Stimulated activated CD4-positive, alpha-beta T cell treated with anti-CD3 and anti-CD28 coated beads, Interleukin-1b, Interleukin-23, amount 100 ng/mL, for 4 hours (primary cell): ENCODE measurements at regions not wholly inside any gene's neighbourhood (a gene's known extent, or its start where the extent isn't known, plus 50 kb on each side); places are given as distances from the start of the nearest gene placed in this dataset.

ENCODE experiments used
- DNase-seq, 2 donors: peaks; one replicate each; pipeline ENCODE4 v3.0.0-alpha.2; 2020; ENCODE audit warnings: low read depth in 2 of 2

- DNase-seq = no peak
Observed at GRCh38 chr4:56286763-56287162, 100.5 kb downstream of the AASDH start.

- no peak for DNase-seq
Observed at GRCh38 chr4:56283375-56283774, 103.9 kb downstream of the AASDH start.

GRCh38 chr4:56282004-56282403, 105.3 kb downstream of the AASDH start:
- no peak for DNase-seq

- DNase-seq = no peak
Observed at GRCh38 chr4:56276547-56276946, 110.7 kb downstream of the AASDH start.

GRCh38 chr4:56273391-56273790, 113.9 kb downstream of the AASDH start:
- DNase-seq = no peak

- no peak for DNase-seq
Observed at GRCh38 chr4:56272927-56273326, 114.4 kb downstream of the AASDH start.

- DNase-seq = no peak
Observed at GRCh38 chr4:56272003-56272402, 115.3 kb downstream of the AASDH start.

GRCh38 chr4:56271131-56271530, 116.2 kb downstream of the AASDH start:
- DNase-seq = no peak

GRCh38 chr4:56267558-56267957, 119.7 kb downstream of the AASDH start:
- no peak for DNase-seq

- DNase-seq = no peak
Observed at GRCh38 chr4:56264873-56265272, 122.4 kb downstream of the AASDH start.

GRCh38 chr4:56261027-56261426, 126.3 kb downstream of the AASDH start:
- peak; percentile 29 to 32 for DNase-seq

- no peak for DNase-seq
Observed at GRCh38 chr4:56260320-56260719, 127.0 kb downstream of the AASDH start.

- DNase-seq = no peak
Observed at GRCh38 chr4:56259655-56260054, 127.6 kb downstream of the AASDH start.

GRCh38 chr4:56255820-56256219, 131.5 kb downstream of the AASDH start:
- no peak for DNase-seq

GRCh38 chr4:56253666-56254305, 133.5 kb downstream of the AASDH start:
- DNase-seq = no peak

GRCh38 chr4:56252561-56253152, 134.6 kb downstream of the AASDH start:
- DNase-seq = no peak

- DNase-seq = no peak
Observed at GRCh38 chr4:56251556-56251955, 135.7 kb downstream of the AASDH start.

- DNase-seq = no peak
Observed at GRCh38 chr4:56250776-56251175, 136.5 kb downstream of the AASDH start.

GRCh38 chr4:56247646-56248045, 139.6 kb downstream of the AASDH start:
- DNase-seq = no peak

- DNase-seq = no peak
Observed at GRCh38 chr4:56246233-56246610, 141.1 kb downstream of the AASDH start.

- DNase-seq = no peak
Observed at GRCh38 chr4:56245547-56246232, 141.6 kb downstream of the AASDH start.

- DNase-seq = no peak
Observed at GRCh38 chr4:56244681-56245080, 142.6 kb downstream of the AASDH start.

- DNase-seq = no peak
Observed at GRCh38 chr4:56243107-56243506, 144.2 kb downstream of the AASDH start.
